NCI-H345 treated with DMSO at 0.1 percent for 48 hours (cell line): ENCODE measurements at regions not wholly inside any gene's neighbourhood (a gene's known extent, or its start where the extent isn't known, plus 50 kb on each side); places are given as distances from the start of the nearest gene placed in this dataset.
"Not testable (repeated sequence)": the region's sequence is repeated elsewhere in the genome, so short reads cannot be mapped to it uniquely, and the experiment has no call there.

Experiments
- DNase-seq: peaks from one replicate; lab custom pipeline; 2025; ENCODE audit not compliant: unreplicated experiment; lab: John Stamatoyannopoulos, UW

DNA sequence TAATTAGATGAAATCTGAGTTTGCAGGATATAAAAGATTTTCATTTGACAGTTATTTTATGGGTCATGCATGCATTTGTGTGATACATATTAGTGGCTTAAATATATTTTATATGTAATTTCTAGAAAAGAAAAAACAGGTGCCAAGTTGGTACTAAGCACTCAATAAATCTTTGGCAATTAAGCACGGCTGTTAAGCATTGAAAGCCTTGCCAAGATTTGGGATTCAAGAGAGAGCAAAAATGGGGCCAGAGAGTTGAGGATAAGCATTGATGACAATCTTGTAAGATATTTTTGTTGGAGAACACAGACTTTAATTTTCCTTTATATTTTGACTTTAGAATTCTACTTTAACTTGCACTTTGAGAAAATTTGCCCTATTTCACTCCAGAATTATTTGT is 249.8 kb upstream of the MAD2L1 start:
- no peak for DNase-seq

DNA sequence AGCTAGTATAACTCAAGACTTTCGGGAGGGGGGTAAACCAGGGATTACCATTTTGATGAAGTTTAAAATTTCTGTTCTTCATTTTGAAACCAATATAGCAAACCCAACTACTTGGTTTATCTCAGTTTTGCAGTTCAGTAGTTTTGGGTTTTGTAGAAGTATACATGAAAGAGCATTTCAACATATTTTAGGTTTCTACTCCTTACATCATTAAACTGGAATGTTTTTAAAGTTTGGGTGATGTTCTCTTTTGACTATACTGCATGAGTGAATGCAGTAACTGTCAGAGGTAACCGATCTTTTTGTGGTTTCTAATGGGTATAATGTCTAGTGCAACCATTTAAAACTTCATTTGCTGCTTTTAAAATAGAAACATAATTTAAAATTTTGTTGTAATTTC is 248.3 kb upstream of the MAD2L1 start:
- no peak for DNase-seq

DNA sequence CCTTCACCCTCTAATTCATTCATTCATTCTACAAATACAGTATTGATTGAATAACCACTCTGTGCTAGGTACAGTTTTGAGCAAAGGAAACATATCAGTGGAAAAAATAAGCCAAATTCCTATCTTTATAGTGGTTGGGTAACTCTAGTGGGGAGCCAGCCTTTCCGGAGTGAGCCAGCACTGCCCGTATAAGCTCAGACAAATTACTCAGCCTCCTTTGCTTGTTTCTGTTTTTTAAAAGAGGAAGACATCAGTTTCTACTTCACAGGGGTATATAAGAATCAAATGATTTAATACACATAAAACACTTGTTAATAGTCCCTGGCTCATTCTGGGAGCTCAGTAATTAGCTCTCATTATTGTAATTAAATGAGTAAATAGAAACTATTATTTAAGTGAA is 238.2 kb upstream of the MAD2L1 start:
- no peak for DNase-seq

DNA sequence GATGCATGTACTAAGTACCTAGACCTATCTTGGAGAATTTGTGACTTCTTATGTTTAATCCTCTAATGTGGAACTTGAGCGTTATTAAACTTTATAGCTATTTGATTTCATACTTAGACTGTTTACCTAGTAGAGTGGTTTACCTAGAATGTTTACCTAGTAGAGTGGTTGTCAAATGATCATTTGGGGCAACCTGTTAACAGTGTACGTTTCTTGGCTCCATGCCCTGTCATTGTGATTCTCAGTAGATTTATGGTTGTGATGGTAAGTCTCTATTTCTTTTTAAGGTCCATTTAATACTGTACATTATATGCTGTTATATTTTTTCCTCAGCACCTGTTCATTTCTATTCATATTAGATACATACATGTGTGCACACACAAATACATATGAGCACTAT is 233.0 kb upstream of the MAD2L1 start:
- peak; percentile 84 for DNase-seq

DNA sequence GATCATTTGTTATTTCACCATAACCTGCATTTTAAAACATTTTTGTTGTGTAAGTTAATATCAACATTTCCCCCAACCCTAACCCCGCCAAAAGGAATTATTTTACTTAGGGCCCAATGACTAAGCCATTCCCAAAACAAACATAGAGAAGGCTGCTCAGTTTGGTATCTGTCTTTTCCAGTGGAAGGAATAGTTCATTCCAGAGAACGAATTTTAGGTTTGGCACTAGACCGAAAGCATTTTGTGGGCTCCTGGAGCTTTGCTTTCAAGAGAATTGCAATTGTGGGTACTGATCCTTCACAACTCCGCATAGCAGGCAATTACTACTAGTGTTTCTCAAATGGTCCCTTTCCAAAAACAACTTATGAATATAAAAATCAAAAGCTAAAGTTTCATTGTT is 226.7 kb upstream of the MAD2L1 start:
- DNase-seq = no peak

DNA sequence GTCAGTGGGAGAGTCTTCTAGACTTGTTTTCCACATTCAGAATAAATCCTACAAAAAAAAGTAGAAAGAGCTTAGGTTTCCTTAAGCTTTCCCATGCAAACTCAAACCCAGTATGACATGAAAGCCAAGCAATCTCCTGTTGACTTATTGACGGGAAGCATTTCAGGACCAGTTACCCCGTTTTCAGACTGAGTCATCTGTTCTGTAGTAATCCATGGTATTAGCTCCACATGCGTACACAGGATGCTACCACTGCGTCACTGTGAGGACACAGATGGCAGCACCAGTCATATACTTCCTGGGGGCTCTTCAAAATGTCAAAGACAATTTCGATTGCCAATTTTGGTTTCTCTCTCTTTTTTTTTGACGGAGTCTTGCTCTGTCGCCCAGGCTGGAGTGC is 224.9 kb upstream of the MAD2L1 start:
- DNase-seq = no peak

DNA sequence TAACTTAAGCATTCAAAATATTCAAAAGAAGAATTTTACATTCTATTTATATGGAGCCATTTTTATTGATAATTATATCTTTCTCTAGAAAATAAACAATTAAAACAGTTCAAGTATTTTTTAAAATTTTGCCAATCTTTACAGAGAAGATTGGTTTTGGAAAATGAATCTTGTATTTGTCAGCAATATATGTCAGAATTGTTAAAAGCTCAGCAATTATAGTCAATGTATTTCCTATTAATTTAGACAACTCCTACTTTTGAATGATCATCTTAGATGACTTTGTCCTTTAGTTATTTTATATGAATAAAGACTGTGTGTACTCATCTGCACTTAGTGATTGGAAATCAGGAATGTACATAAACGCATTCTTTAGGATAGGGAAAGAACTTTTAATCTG is 223.9 kb upstream of the MAD2L1 start:
- no peak for DNase-seq

DNA sequence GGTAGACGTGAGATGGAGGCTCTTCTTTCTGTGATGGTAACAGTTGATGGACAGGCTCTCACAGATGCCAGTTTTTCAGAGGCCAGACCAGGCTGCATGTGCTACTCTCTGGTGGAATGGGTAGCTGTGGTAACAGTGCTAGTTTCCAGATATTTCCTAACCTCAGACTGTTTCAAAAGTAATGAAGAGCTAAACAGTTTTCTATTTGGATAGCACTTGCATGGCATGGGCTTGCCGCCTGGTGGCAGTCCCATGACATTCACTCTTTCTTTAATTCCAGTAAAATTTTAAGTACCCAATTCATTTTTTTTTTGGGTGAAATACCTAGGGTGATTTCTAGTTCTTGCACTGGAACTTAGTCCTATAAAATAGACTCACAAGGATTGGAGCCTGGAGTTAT is 220.2 kb upstream of the MAD2L1 start:
- no peak for DNase-seq

DNA sequence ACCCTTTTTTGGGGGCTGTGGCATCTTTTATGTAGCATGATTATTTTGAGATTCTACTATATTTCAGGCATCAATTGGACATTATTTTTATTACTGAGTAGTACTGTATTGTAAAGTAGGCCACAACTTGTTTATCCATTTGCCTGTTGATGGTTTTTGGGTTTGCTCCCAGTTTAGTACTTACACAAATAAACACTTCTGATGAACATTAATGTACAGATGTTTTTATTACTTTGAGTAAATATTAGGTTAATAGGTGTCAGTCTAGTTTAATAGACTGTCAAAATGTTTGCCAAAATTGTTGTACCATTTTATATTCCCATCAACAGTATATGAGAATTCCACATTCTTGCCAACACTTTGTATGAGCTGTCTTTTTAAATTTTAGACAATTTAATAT is 214.9 kb upstream of the MAD2L1 start:
- no peak for DNase-seq

DNA sequence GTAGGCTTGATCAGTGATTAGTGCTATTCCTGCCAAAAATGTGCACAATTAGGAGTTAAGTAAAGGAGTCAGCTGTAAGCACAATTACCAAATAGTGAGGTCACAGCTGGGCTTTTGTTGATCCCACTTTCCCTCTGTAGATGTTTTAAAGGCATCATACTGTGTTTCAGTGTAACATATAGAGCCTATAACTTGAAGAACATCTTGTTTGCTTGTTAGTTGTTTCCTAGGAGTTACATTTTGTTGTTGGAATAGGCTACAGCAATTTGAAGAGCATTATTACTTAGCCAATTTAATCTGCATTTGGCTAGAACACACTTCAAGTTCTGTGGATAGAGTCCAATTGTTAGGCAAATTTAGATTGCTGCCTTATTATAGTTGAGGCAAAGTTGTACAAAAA is 210.7 kb upstream of the MAD2L1 start:
- no peak for DNase-seq

DNA sequence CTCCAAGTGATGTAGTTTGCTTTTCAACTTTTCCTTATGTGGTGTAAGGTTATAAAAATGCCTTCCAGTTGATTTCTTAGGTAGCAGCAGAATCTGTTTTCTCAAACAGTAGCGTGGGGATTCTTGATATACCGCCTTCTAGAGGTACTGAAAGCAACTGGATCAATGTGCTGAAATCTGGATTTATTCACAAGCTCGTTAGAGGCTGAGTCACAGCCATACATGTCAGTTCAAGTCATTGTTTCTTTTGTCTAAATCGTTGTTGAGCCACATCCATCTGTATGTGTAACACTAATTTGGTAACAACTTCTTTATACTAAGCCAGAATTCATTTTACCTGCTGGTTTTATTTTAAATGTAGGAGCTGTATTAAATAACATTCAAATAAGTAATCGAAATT is 200.0 kb upstream of the MAD2L1 start:
- no peak for DNase-seq

DNA sequence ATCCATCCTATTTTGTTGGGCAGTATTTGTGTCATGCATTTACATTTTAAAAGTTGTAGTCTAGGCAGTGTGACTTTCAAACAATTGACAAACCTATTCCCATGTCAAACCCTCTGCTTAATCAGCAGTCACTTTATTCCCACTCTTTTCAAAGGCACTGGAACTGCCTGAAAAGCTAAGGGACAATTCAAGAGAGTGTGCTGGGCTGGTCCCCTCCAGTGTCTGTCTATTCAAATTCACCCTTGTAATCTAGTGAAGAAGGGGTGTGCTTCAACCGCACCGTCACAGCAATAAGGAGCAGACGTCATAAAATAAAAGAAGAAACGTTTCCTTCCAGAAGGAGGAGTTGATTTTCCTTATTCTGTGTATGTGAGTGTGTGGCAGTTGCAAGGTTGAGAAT is 197.0 kb upstream of the MAD2L1 start:
- no peak for DNase-seq

DNA sequence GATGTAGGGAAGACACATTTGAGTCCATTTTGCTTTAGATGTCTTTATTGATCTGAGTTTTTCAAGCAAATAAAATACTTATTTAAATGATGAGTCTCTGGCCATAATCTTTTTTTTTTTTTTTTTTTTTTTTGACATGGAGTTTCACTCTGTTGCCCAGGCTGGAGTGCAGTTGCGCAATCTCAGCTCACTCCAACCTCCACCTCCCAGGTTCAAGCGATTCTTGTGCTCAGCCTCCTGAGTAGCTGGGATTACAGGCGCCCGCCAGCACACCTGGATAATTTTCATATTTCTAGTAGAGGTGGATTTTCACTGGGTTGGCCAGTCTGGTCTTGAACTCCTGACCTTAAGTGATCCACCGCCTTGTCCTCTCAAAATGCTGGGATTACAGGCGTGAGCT is 194.5 kb upstream of the MAD2L1 start:
- no peak for DNase-seq

DNA sequence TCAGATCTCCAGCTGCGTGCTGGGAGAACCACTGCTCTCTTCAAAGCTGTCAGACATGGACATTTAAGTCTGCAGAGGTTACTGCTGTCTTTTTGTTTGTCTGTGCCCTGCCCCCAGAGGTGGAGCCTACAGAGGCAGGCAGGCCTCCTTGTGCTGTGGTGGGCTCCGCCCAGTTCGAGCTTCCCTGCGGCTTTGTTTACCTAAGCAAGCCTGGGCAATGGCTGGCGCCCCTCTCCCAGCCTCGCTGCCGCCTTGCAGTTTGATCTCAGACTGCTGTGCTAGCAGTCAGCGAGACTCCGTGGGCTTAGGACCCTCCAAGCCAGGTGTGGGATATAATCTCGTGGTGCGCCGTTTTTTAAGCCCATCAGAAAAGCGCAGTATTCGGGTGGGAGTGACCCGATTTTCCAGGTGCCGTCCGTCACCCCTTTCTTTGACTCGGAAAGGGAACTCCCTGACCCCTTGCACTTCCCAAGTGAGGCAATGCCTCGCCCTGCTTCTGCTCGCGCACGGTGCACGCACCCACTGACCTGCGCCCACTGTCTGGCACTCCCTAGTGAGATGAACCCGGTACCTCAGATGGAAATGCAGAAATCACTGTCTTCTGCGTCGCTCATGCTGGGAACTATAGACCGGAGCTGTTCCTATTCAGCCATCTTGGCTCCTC is 189.6 kb upstream of the MAD2L1 start:
- not testable (repeated sequence) for DNase-seq

DNA sequence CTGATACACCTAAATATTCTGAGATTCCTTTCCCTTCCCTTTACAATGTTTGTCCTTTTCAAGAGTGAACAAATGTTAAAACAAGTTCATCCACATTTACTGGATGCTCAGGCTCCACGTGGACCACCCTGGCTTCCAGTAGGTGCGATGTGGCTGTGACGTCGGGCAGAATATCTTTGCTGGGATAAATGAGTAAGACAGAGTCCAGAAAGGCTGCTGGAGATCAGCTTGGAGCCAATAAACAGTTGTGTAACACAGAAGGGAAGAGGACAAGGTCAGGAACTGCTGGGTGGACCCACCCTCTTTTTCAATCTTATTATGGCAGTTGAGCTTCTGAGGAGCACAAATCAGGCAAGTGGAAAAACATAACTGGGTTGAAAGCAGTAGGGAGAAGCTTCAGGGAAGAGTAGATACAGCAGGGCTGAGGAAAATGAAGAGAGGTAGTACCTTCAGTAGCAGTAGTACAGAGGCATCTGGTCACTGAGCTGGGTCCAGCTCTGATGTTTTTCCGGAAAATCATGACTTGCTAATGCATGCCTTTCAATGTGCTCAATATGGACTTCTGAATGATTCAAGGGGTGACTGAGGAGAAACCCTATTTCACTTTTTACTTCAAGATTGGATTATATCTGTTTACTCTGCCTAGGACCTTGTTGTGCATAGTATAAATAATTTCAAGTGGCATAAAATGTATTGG is 171.8 kb upstream of the MAD2L1 start:
- no peak for DNase-seq

DNA sequence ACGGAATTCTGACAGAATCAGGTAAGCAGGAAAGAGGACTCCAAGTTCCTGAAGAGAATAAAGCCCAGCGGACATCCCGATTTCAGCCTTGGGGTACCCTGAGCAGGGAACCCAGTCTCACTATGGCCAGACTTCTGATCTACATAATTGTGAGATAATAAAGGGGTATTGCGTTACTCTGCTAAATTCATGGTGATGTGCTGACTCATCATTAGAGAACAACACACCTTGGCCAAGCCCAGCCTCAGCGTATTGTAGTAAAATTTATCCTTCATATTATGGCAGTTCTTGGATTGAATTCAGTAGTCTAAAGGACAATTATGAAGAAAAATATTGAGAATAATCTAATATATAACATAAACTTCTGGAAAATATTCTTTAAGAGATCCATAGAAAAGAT is 170.2 kb upstream of the MAD2L1 start:
- DNase-seq = no peak

DNA sequence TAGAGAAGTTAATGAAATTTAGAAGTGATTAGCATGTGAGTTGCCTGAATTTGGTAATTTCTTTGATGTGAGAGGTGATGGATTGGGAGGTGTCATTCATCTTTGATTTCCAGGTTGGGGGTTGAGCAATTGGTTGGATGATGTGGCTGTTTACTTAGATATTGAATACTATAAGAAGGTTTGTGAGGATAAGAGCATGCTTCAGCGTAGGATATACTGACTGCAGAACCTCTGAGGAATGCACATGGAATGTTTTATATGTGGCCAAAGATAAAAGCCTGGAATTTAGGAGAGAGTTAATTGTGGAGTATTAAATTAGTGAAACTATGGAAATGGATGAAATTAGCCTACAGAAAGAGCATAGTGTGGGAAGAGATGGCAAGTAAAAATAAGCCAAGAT is 165.4 kb upstream of the MAD2L1 start:
- DNase-seq = no peak

DNA sequence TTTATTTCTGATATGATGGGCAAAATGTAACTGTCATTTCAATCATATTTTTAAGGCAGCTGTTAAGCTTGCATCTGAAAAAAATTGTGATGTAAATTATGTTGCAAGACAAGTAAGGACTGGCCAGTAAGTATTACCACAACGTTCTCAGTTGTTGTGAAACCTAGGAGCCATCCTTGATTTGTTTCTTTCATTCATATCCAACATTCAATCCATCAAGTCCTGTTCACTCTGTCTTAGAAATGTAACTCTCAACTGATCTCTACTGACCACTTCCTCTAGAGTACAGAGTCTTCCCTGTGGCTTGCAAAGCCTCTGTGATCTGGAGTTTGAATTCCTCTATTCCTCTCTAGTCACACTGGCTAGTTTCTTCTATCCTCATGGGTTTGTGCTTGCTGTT is 161.4 kb upstream of the MAD2L1 start:
- DNase-seq = no peak

DNA sequence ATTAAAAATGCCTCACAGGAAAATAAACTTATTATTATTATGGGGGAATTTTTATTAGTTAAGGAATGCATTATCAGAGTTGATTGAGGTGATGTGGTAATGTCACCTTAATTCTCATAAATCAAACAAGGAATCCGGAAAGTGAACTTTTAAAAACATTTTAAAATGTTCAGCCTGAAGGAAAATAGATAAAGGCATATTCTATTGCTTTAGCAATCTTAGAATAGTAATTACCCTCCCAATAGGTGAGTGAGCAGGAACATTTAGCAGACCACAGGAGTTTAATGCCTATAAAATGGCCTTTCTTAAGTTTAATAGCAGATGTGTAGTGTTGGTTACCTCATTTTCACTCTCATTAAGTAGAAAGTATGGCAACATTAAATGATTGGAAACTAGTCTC is 160.9 kb upstream of the MAD2L1 start:
- no peak for DNase-seq

DNA sequence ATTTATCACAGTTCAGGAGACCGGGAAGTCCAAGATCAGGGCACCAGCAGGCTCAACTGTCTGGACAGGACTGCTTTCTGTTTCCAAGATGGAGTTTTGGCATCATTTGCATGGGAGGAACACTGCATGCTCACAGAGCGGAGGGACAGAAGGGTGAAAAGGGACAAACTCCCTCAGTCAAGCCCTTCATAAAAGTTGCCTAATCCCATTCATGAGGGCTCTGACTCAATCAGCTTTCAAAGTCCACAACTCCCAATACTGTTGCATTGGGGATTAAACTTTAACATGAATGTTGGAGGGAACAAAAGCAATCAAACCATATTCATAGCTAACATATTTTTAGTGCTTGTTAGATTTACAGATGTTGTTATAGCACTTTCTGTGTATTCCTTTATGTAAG is 158.9 kb upstream of the MAD2L1 start:
- DNase-seq = no peak

DNA sequence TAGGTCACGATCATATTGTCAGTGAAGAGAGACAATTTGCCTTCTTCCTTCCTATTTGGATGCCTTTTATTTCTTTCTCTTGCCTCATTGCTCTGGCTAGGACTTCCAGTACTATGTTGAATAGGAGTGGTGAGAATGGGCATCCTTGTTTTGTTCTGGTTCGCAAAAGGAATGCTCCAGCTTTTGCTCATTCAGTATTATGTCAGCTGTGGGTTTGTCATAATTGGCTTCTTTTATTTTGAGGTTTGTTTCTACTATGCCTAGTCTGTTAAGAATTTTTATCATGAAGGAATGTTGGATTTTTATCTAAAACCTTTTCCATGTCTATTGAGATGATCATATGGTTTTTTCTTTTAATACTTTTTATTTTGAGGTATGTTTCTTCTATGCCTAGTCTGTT is 152.3 kb upstream of the MAD2L1 start:
- no peak for DNase-seq

DNA sequence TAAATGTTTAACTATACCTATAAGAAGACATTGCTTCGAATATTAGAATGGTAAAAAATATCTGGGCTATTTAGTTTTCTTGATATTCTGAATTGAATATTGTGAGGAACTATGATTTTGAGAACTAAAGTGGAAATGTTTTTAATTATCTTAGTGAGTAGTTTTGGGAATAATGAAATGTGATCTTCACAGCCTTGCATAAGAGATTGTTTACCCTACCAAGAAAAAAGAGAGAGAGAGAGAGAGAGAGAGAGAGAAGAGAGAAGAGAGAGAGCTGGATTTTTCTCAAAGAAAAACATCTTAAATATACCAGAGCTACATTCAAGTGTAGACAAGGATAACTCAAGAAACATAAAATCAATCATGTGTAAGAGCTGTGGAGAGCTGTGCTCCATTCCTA is 148.7 kb upstream of the MAD2L1 start:
- no peak for DNase-seq

DNA sequence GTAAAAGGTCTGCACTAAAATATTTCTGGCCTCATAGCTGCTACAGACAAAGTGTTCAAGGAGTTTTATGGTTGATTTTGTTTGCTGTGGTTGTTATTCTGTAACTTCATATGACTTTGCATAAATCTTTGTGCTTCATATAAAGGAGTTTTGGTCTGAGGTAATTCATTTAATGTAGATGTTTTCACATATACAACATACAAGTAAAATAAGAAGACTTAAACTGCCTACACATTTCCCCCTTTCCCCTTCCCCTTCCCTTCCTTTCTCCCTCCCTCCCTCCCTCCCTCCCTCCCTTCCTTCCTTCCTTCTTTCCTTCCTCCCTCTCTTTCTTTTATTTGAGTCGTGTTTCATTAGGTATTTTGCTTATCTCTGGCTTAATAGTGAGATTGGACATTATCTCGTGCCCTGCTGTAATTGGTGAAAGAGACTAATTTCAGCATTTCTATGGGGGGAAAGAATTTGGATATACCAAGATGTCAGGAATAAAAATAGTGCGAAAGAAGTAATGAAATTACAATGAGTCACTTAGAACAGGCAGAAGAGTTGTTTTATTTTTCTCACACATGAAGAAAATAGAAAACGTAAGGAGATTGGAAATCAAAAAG is 144.9 kb upstream of the MAD2L1 start:
- no peak for DNase-seq
